ENCODE measurements at regions not wholly inside any gene's neighbourhood (a gene's known extent, or its start where the extent isn't known, plus 50 kb on each side); places are given as distances from the start of the nearest gene placed in this dataset.

GRCh38 chr16:73157861-73158260, 109.9 kb upstream of the ZFHX3 start:
- no peak for TF ChIP-seq FOSL1 (CRISPR knock-in tag; IDR thresholded peaks at IDR 0.05; ENCODE audit: borderline replicate concordance)
- no peak for TF ChIP-seq HIVEP1 (CRISPR knock-in tag; IDR thresholded peaks at IDR 0.05)
- TF ChIP-seq PCBP1 (IDR thresholded peaks at IDR 0.05; ENCODE audit: borderline replicate concordance, low read depth, low read length) = no peak
- TF ChIP-seq EZH2 (conservative IDR thresholded peaks at IDR 0.05; ENCODE audit: low read depth, low read length) = no peak
- TF ChIP-seq ZNF547 (CRISPR knock-in tag; IDR thresholded peaks at IDR 0.05) = no peak
- no peak for TF ChIP-seq CTCF (CRISPR knock-in tag; IDR thresholded peaks at IDR 0.05)
- no peak for TF ChIP-seq ZXDC (CRISPR knock-in tag; IDR thresholded peaks at IDR 0.05)

Measured in HepG2 (cell line).